Skeletal muscle satellite cell (primary cell): ENCODE measurements at regions not wholly inside any gene's neighbourhood (a gene's known extent, or its start where the extent isn't known, plus 50 kb on each side); places are given as distances from the start of the nearest gene placed in this dataset.

Experiments
- H3K27me3 ChIP-seq: 2 replicates; pipeline ENCODE4 v1.7.0; 2013; ENCODE audit warnings: low read length; ENCODE audit not compliant: control insufficient read depth, insufficient read depth
- H3K36me3 ChIP-seq: 2 replicates; pipeline ENCODE4 v1.7.0; 2013; ENCODE audit warnings: mild to moderate bottlenecking, control low read depth, low read length; ENCODE audit not compliant: insufficient read depth
- H3K4me1 ChIP-seq: 2 replicates; pipeline ENCODE4 v1.7.0; 2013; ENCODE audit warnings: low read length; ENCODE audit not compliant: control insufficient read depth, insufficient read depth
- H3K4me2 ChIP-seq: 2 replicates; pipeline ENCODE4 v1.7.0; 2013; ENCODE audit warnings: mild to moderate bottlenecking, low read length
- H3K4me3 ChIP-seq: 2 replicates; pipeline ENCODE4 v1.7.0; 2013; ENCODE audit warnings: low read length
- H3K9ac ChIP-seq: 2 replicates; pipeline ENCODE4 v1.7.0; 2013; ENCODE audit warnings: mild to moderate bottlenecking, low read depth, low read length, moderate library complexity
- H3K9me3 ChIP-seq: replicated peaks from 2 replicates; pipeline ENCODE4 v1.7.0; 2013; ENCODE audit warnings: mild to moderate bottlenecking, control low read depth, low read length

- Histone ChIP-seq H3K9me3 (no peaks in the 10 kb centered on the region), H3K9ac (no peak overlapping the region), H3K27me3 (peaks cover 13% of the 10 kb centered on the region), H3K4me2 (no peak overlapping the region), H3K36me3 (no peaks in the 10 kb centered on the region), H3K4me1 (peaks cover 25% of the 10 kb centered on the region), H3K4me3 (no peak overlapping the region)
These were observed 146.7 kb downstream of the TSN start for GRCh38 chr2:121902171-121902591.

DNA sequence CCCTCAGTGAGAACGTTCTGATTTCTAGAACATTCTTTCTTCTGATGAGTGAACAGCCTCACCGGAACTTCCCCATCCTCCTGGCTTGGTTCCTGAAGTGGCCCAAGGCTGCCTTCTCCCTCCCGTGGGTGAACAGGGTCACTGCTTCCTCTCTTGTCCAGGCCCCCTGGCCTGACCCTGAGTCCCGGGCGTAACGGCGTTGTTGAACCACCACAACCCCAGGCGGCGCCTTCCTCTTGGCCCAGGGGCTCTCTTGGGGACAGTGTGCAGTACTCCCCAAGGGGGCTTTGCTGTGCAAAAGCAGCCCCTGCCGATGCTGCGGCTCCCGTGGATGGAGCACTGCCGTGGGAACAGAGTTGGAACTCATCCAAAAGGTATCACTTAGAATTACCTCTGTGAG is 147.2 kb downstream of the TSN start:
- no peaks in the 10 kb centered on the region for H3K9me3 ChIP-seq
- no peaks in the 10 kb centered on the region for H3K36me3 ChIP-seq
- no peak overlapping the region for H3K4me3 ChIP-seq
- peaks cover 25% of the 10 kb centered on the region for H3K4me1 ChIP-seq
- no peak overlapping the region for H3K9ac ChIP-seq
- H3K4me2 ChIP-seq: no peak overlapping the region
- H3K27me3 ChIP-seq: peaks cover 16% of the 10 kb centered on the region

- Histone ChIP-seq H3K9ac (no peak overlapping the region), H3K4me2 (no peak overlapping the region), H3K9me3 (no peaks in the 10 kb centered on the region), H3K27me3 (peaks cover 16% of the 10 kb centered on the region), H3K36me3 (no peaks in the 10 kb centered on the region), H3K4me1 (peaks cover 23% of the 10 kb centered on the region), H3K4me3 (no peak overlapping the region)
These were observed 147.7 kb downstream of the TSN start for GRCh38 chr2:121903037-121903689.

DNA sequence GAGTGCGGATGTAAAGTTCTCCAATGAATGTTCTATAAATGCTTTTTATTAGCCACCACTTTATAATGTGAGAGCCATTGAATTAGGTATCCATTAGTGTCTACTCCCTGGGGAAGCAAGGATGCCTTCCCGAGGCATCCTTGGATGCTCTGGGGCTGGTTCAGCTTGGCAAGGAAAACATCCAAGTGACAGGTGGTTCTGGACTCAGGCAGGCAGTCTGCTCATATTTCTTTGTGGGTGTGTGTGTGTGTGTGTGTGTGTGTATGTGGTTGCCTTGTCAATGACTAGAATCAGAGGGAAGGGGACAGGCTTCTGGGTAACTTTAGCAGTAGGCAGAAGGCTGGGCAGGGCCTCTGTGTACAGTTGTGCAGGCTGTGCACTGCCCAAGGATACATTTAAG is 149.2 kb downstream of the TSN start:
- no peak overlapping the region for H3K4me3 ChIP-seq
- no peaks in the 10 kb centered on the region for H3K36me3 ChIP-seq
- H3K27me3 ChIP-seq: peaks cover 25% of the 10 kb centered on the region
- peaks cover 8% of the 10 kb centered on the region for H3K4me1 ChIP-seq
- no peaks in the 10 kb centered on the region for H3K9me3 ChIP-seq
- no peak overlapping the region for H3K4me2 ChIP-seq
- H3K9ac ChIP-seq: no peak overlapping the region

DNA sequence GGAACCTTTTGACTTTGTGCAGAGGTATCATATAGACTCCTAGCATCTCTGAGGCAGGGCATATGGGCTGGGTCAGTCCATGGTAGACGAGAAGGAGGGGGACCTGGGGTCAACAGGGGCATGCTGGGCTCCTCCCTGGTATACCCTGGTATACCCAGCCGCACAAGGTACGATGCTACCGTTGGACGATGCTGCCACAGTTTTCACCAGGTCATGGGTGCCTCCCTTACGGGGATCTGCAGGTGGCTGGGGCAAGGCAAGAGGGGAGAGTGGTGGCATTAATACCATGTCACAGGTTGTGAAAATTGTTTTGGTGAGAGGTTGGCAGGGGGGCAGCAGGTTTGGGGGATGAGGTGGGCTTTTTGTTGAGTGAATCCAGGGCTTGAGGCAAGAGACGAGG is 149.8 kb downstream of the TSN start:
- Histone ChIP-seq H3K4me1 (peaks cover 6% of the 10 kb centered on the region), H3K4me3 (no peak overlapping the region), H3K27me3 (peaks cover 25% of the 10 kb centered on the region), H3K4me2 (no peak overlapping the region), H3K9me3 (no peaks in the 10 kb centered on the region), H3K36me3 (no peaks in the 10 kb centered on the region), H3K9ac (no peak overlapping the region)

- Histone ChIP-seq H3K4me3 (no peak overlapping the region), H3K4me2 (no peak overlapping the region), H3K9ac (no peak overlapping the region), H3K4me1 (peaks cover 6% of the 10 kb centered on the region), H3K36me3 (no peaks in the 10 kb centered on the region), H3K27me3 (peaks cover 25% of the 10 kb centered on the region), H3K9me3 (no peaks in the 10 kb centered on the region)
These were observed 150.7 kb downstream of the TSN start for GRCh38 chr2:121906170-121906569.

DNA sequence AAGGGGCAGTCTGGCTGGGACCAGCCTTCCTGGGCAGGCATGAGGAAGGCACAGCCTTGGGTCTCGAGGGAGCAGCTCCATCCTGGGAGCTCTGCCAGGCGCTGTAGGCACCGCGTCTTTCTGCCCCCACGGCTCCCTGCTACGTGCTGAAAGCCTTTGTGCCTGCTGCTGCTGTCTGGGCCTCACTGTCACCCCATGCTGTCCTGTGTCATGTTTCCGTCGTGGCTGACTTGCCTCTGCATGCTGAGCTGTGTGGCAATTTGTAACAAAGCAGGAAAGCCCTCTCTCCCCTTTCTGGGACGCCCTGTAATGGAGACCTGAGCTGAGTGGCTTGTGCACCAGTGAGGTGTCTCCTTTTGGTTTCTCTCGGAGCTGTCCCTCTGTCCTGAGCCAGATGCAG is 152.5 kb downstream of the TSN start:
- no peaks in the 10 kb centered on the region for H3K9me3 ChIP-seq
- peaks cover 29% of the 10 kb centered on the region for H3K27me3 ChIP-seq
- H3K36me3 ChIP-seq: no peaks in the 10 kb centered on the region
- peaks cover 4% of the 10 kb centered on the region for H3K4me1 ChIP-seq
- no peak overlapping the region for H3K9ac ChIP-seq
- no peak overlapping the region for H3K4me3 ChIP-seq
- no peak overlapping the region for H3K4me2 ChIP-seq

GRCh38 chr2:121910139-121910538 is 154.7 kb downstream of the TSN start:
- H3K9ac ChIP-seq: no peak overlapping the region
- no peak overlapping the region for H3K4me2 ChIP-seq
- no peaks in the 10 kb centered on the region for H3K36me3 ChIP-seq
- peaks cover 16% of the 10 kb centered on the region for H3K27me3 ChIP-seq
- H3K4me1 ChIP-seq: no peaks in the 10 kb centered on the region
- H3K4me3 ChIP-seq: no peak overlapping the region
- no peaks in the 10 kb centered on the region for H3K9me3 ChIP-seq

GRCh38 chr2:121911036-121911435 is 155.6 kb downstream of the TSN start:
- H3K4me3 ChIP-seq: no peak overlapping the region
- no peaks in the 10 kb centered on the region for H3K4me1 ChIP-seq
- H3K4me2 ChIP-seq: no peak overlapping the region
- no peak overlapping the region for H3K9ac ChIP-seq
- no peaks in the 10 kb centered on the region for H3K36me3 ChIP-seq
- H3K9me3 ChIP-seq: no peaks in the 10 kb centered on the region
- H3K27me3 ChIP-seq: peaks cover 16% of the 10 kb centered on the region

GRCh38 chr2:121917143-121917542 is 161.7 kb downstream of the TSN start:
- H3K4me1 ChIP-seq: no peaks in the 10 kb centered on the region
- peaks cover 8% of the 10 kb centered on the region for H3K27me3 ChIP-seq
- no peaks in the 10 kb centered on the region for H3K36me3 ChIP-seq
- no peak overlapping the region for H3K4me2 ChIP-seq
- H3K9ac ChIP-seq: no peak overlapping the region
- no peaks in the 10 kb centered on the region for H3K9me3 ChIP-seq
- no peak overlapping the region for H3K4me3 ChIP-seq

DNA sequence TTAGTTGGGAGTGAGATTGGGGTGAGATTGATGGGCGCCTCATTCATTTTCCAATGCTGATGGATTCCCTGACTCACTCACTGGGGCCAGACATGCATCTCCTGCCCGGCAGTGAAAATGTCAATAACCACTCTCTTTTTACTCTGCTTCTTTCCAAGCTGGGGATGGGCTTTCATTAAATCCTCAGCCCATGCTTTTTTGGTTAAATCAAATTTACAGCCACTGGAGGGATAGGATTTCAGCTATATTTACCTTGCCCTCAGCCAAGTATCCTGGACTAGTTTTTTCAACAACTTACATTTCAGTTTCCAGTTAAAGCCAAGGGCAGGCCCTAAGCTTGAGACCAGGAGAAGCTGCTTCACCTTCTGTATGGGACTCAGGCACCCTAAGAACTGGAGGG is 162.8 kb downstream of the TSN start:
- H3K9me3 ChIP-seq: no peaks in the 10 kb centered on the region
- no peaks in the 10 kb centered on the region for H3K36me3 ChIP-seq
- no peak overlapping the region for H3K4me3 ChIP-seq
- H3K27me3 ChIP-seq: peaks cover 8% of the 10 kb centered on the region
- H3K4me1 ChIP-seq: no peaks in the 10 kb centered on the region
- no peak overlapping the region for H3K9ac ChIP-seq
- H3K4me2 ChIP-seq: no peak overlapping the region

GRCh38 chr2:121919803-121920202 is 164.4 kb downstream of the TSN start:
- peaks cover 8% of the 10 kb centered on the region for H3K27me3 ChIP-seq
- no peak overlapping the region for H3K4me2 ChIP-seq
- no peak overlapping the region for H3K9ac ChIP-seq
- no peaks in the 10 kb centered on the region for H3K4me1 ChIP-seq
- no peaks in the 10 kb centered on the region for H3K9me3 ChIP-seq
- no peak overlapping the region for H3K4me3 ChIP-seq
- H3K36me3 ChIP-seq: no peaks in the 10 kb centered on the region
